Neural progenitor cell (in vitro differentiated cells): ENCODE measurements at regions not wholly inside any gene's neighbourhood (a gene's known extent, or its start where the extent isn't known, plus 50 kb on each side); places are given as distances from the start of the nearest gene placed in this dataset.

Experiments
- DNase-seq: peaks from one replicate; pipeline ENCODE4 v3.0.0-alpha.2; 2016; ENCODE audit warnings: low spot score
- H2AFZ ChIP-seq: fragments of 200-600 bp; sonication (generic); replicated peaks from 2 replicates; pipeline ENCODE4 v1.6.1; 2016; ENCODE audit warnings: antibody characterized with exemption
- H3F3A ChIP-seq: fragments of 200-600 bp; sonication (generic); 2 replicates; pipeline ENCODE4 v1.6.1; 2016; ENCODE audit warnings: antibody characterized with exemption, low read depth
- H3K27ac ChIP-seq: fragments of 200-600 bp; sonication (generic); 2 replicates; pipeline ENCODE4 v1.5.1; 2016; ENCODE audit warnings: mild to moderate bottlenecking
- H3K27me3 ChIP-seq: fragments of 200-600 bp; sonication (generic); 2 replicates; pipeline ENCODE4 v1.6.1; 2016; ENCODE audit warnings: mild to moderate bottlenecking, moderate library complexity
- H3K36me3 ChIP-seq: fragments of 200-600 bp; sonication (generic); 2 replicates; pipeline ENCODE4 v1.5.1; 2016
- H3K4me1 ChIP-seq: fragments of 200-600 bp; sonication (generic); 2 replicates; pipeline ENCODE4 v1.6.1; 2016; ENCODE audit warnings: mixed run types
- H3K4me2 ChIP-seq: fragments of 200-600 bp; sonication (generic); 2 replicates; pipeline ENCODE4 v1.6.1; 2016
- H3K4me3 ChIP-seq: fragments of 200-600 bp; sonication (generic); 2 replicates; pipeline ENCODE4 v1.5.1; 2016
- H3K79me2 ChIP-seq: fragments of 200-600 bp; sonication (generic); 2 replicates; pipeline ENCODE4 v1.6.1; 2016; ENCODE audit warnings: low read depth
- H3K9ac ChIP-seq: fragments of 200-600 bp; sonication (generic); 2 replicates; pipeline ENCODE4 v1.6.1; 2016
- H3K9me3 ChIP-seq: fragments of 200-600 bp; sonication (generic); 2 replicates; pipeline ENCODE4 v1.5.1; 2016; ENCODE audit warnings: low read depth
- H4K20me1 ChIP-seq: fragments of 200-600 bp; sonication (generic); 2 replicates; pipeline ENCODE4 v1.6.1; 2016; ENCODE audit warnings: low read depth
- H3K27ac Mint-ChIP-seq: 3 replicates; pipeline ENCODE4 v1.8.0; 2021; ENCODE audit warnings: mixed read lengths
- H3K27me3 Mint-ChIP-seq: 2 replicates; pipeline ENCODE4 v1.8.0; 2022; ENCODE audit warnings: low read depth, mild to moderate bottlenecking, inconsistent platforms, moderate library complexity, mixed read lengths; ENCODE audit not compliant: insufficient read depth
- H3K36me3 Mint-ChIP-seq: 3 replicates; pipeline ENCODE4 v1.8.0; 2021; ENCODE audit warnings: mixed read lengths
- H3K4me1 Mint-ChIP-seq: 3 replicates; pipeline ENCODE4 v1.8.0; 2021; ENCODE audit warnings: mixed read lengths
- H3K4me3 Mint-ChIP-seq: 3 replicates; pipeline ENCODE4 v1.8.0; 2021; ENCODE audit warnings: mild to moderate bottlenecking, moderate library complexity, mixed read lengths
- H3K9me3 Mint-ChIP-seq: 3 replicates; pipeline ENCODE4 v1.8.0; 2020; ENCODE audit warnings: mixed read lengths
- EZH2 ChIP-seq: fragments of 200-600 bp; sonication (generic); IDR thresholded peaks from 2 replicates; pipeline ENCODE4 v1.6.1; 2017; ENCODE audit warnings: antibody characterized with exemption, mild to moderate bottlenecking, moderate library complexity
- EZH2phosphoT487 ChIP-seq: fragments of 200-600 bp; sonication (generic); IDR thresholded peaks from 2 replicates; pipeline ENCODE4 v1.6.1; 2017; ENCODE audit warnings: antibody characterized with exemption
- TF ChIP-seq, protein P1 (sequence below): fragments of 200-600 bp; sonication (generic); IDR thresholded peaks from 2 replicates; pipeline ENCODE4 v1.5.1; 2017; ENCODE audit warnings: antibody characterized with exemption, mild to moderate bottlenecking

DNA sequence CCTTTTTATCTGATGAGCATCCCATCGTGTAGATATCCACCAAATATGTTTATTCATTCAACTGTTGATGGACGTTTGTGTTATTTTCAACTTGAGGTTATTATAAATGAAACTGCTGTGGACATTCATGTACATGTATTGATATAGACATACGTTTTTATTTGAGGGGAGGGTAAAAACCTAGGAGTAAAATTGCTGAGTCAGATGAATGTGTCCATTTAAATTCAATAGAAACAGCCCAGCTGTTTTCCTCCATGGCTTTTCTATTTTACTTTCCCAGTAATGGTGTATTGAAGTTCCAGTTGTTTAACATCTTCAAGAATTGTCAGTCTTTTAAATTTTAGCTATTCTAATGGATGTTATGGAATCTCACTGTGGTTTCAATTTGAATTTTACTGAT lies 348.7 kb upstream of the GALNTL6 start:
- Histone ChIP-seq H3K9me3 (no peaks in the 10 kb centered on the region), H3K27me3 (no peaks in the 10 kb centered on the region), H3F3A (no peaks in the 10 kb centered on the region), H3K4me3 (no peak overlapping the region), H3K9ac (no peak overlapping the region), H3K4me2 (no peak overlapping the region), H3K36me3 (no peaks in the 10 kb centered on the region), H2AFZ (no peak overlapping the region), H3K27ac (no peak overlapping the region), H3K4me1 (no peaks in the 10 kb centered on the region), H3K79me2 (no peaks in the 10 kb centered on the region), H4K20me1 (no peaks in the 10 kb centered on the region)
- Mint-ChIP-seq H3K36me3 (no peaks in the 10 kb centered on the region), H3K27ac (no peak overlapping the region), H3K9me3 (peaks cover 4% of the 10 kb centered on the region), H3K4me3 (no peak overlapping the region), H3K27me3 (peaks cover 2% of the 10 kb centered on the region), H3K4me1 (no peaks in the 10 kb centered on the region)
- no peak for DNase-seq
- TF ChIP-seq, protein P1, sequence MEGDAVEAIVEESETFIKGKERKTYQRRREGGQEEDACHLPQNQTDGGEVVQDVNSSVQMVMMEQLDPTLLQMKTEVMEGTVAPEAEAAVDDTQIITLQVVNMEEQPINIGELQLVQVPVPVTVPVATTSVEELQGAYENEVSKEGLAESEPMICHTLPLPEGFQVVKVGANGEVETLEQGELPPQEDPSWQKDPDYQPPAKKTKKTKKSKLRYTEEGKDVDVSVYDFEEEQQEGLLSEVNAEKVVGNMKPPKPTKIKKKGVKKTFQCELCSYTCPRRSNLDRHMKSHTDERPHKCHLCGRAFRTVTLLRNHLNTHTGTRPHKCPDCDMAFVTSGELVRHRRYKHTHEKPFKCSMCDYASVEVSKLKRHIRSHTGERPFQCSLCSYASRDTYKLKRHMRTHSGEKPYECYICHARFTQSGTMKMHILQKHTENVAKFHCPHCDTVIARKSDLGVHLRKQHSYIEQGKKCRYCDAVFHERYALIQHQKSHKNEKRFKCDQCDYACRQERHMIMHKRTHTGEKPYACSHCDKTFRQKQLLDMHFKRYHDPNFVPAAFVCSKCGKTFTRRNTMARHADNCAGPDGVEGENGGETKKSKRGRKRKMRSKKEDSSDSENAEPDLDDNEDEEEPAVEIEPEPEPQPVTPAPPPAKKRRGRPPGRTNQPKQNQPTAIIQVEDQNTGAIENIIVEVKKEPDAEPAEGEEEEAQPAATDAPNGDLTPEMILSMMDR: no peak
- no peak for TF ChIP-seq EZH2
- no peak for TF ChIP-seq EZH2phosphoT487

GRCh38 chr4:171461191-171461590 lies 352.0 kb upstream of the GALNTL6 start:
- Histone ChIP-seq H3K36me3 (no peaks in the 10 kb centered on the region), H3K4me2 (no peak overlapping the region), H3K27me3 (no peaks in the 10 kb centered on the region), H4K20me1 (no peaks in the 10 kb centered on the region), H3K4me1 (no peaks in the 10 kb centered on the region), H3K27ac (no peak overlapping the region), H3K79me2 (no peaks in the 10 kb centered on the region), H3K9ac (no peak overlapping the region), H3F3A (no peaks in the 10 kb centered on the region), H3K9me3 (no peaks in the 10 kb centered on the region), H3K4me3 (no peak overlapping the region), H2AFZ (no peak overlapping the region)
- DNase-seq: no peak
- TF ChIP-seq, protein P1: no peak
- TF ChIP-seq EZH2 (no peak), EZH2phosphoT487 (no peak)
- Mint-ChIP-seq H3K9me3 (peaks cover 16% of the 10 kb centered on the region), H3K36me3 (no peaks in the 10 kb centered on the region), H3K4me3 (no peak overlapping the region), H3K4me1 (no peaks in the 10 kb centered on the region), H3K27ac (no peak overlapping the region), H3K27me3 (peaks cover 2% of the 10 kb centered on the region)

- no peaks in the 10 kb centered on the region for H3K9me3 Mint-ChIP-seq
- H3K4me3 Mint-ChIP-seq: no peak overlapping the region
- Histone ChIP-seq H3K9ac (no peak overlapping the region), H3K27ac (no peak overlapping the region), H2AFZ (no peak overlapping the region), H3K27me3 (no peaks in the 10 kb centered on the region), H3K79me2 (no peaks in the 10 kb centered on the region), H3K36me3 (no peaks in the 10 kb centered on the region), H3K4me1 (no peaks in the 10 kb centered on the region), H3K4me3 (no peak overlapping the region), H3K4me2 (no peak overlapping the region), H3F3A (no peaks in the 10 kb centered on the region), H4K20me1 (no peaks in the 10 kb centered on the region), H3K9me3 (no peaks in the 10 kb centered on the region)
- no peaks in the 10 kb centered on the region for H3K36me3 Mint-ChIP-seq
- TF ChIP-seq, protein P1: no peak
- TF ChIP-seq EZH2 (no peak), EZH2phosphoT487 (no peak)
- no peaks in the 10 kb centered on the region for H3K27me3 Mint-ChIP-seq
- H3K4me1 Mint-ChIP-seq: no peaks in the 10 kb centered on the region
- H3K27ac Mint-ChIP-seq: no peak overlapping the region
- DNase-seq: no peak
Observed at GRCh38 chr4:171448919-171449481, 364.2 kb upstream of the GALNTL6 start.
